CD4-positive, alpha-beta T cell (primary cell): ENCODE measurements at regions not wholly inside any gene's neighbourhood (a gene's known extent, or its start where the extent isn't known, plus 50 kb on each side); places are given as distances from the start of the nearest gene placed in this dataset.

Source experiments
- ATAC-seq: fragments of 200-7000 bp; cut with Tn5 transposase; one replicate; pipeline ENCODE4 v1.10.0; 2022; ENCODE audit warnings: mild to moderate bottlenecking; ENCODE audit not compliant: poor library complexity
- CTCF ChIA-PET: fragments of 350-600 bp; sonication (Branson Sonifier 250); formaldehyde crosslinking; loops from one replicate; lab custom pipeline; 2021; ENCODE audit warnings: antibody characterized with exemption, inconsistent platforms; lab: Charles Lee
- POLR2A ChIA-PET: fragments of 350-600 bp; sonication (Branson Sonifier 250); formaldehyde crosslinking; loops from one replicate; lab custom pipeline; 2021; ENCODE audit warnings: antibody characterized with exemption, inconsistent platforms; lab: Charles Lee
- DNase-seq, 14 experiments: peaks; one replicate each; pipeline ENCODE4 v3.0.0-alpha.2; 2013 to 2020; ENCODE audit warnings: mixed read lengths in 2 of 14
- H3K27ac ChIP-seq, 2 donors: one replicate each; pipeline versions ENCODE4 v1.5.1 to v1.7.0; 2013; ENCODE audit warnings: low read length in 2 of 2, low read depth in 1 of 2, mild to moderate bottlenecking in 1 of 2
- H3K27me3 ChIP-seq, 2 experiments: 1 replicate in 1 of 2; 2 replicates in 1 of 2; pipeline versions ENCODE4 v1.6.1 to v1.7.0; 2013; ENCODE audit warnings: low read length in 2 of 2, control low read depth in 1 of 2, mild to moderate bottlenecking in 1 of 2, moderate library complexity in 1 of 2; ENCODE audit not compliant: insufficient read depth in 2 of 2, control insufficient read depth in 1 of 2
- H3K36me3 ChIP-seq: one replicate; pipeline ENCODE4 v1.6.1; 2013; ENCODE audit warnings: low read length, control low read depth; ENCODE audit not compliant: insufficient read depth
- H3K4me1 ChIP-seq: one replicate; pipeline ENCODE4 v1.6.1; 2013; ENCODE audit warnings: low read length, control low read depth; ENCODE audit not compliant: insufficient read depth
- H3K4me3 ChIP-seq: one replicate; pipeline ENCODE4 v1.5.1; 2013; ENCODE audit warnings: mild to moderate bottlenecking, low read length, moderate library complexity
- H3K9me3 ChIP-seq, 2 experiments: 1 replicate in 1 of 2; 2 replicates in 1 of 2; pipeline versions ENCODE4 v1.6.1 to v1.7.0; 2013; ENCODE audit warnings: low read length in 2 of 2, mild to moderate bottlenecking in 2 of 2, control low read depth in 1 of 2, moderate library complexity in 1 of 2; ENCODE audit not compliant: control insufficient read depth in 1 of 2, insufficient read depth in 1 of 2
- H3K27ac Mint-ChIP-seq: one replicate; pipeline ENCODE4 v1.8.0; 2020; ENCODE audit warnings: mixed read lengths
- H3K27me3 Mint-ChIP-seq: one replicate; pipeline ENCODE4 v1.8.0; 2021; ENCODE audit warnings: mixed read lengths
- H3K36me3 Mint-ChIP-seq: one replicate; pipeline ENCODE4 v1.8.0; 2021; ENCODE audit warnings: low read depth, mixed read lengths
- H3K4me1 Mint-ChIP-seq: one replicate; pipeline ENCODE4 v1.8.0; 2021; ENCODE audit warnings: low read depth, mixed read lengths
- H3K4me3 Mint-ChIP-seq: one replicate; pipeline ENCODE4 v1.8.0; 2020; ENCODE audit warnings: mild to moderate bottlenecking, mixed read lengths
- H3K9me3 Mint-ChIP-seq: one replicate; pipeline ENCODE4 v1.8.0; 2020; ENCODE audit warnings: mixed read lengths
- intact Hi-C, 2 experiments: fragments of 100-400 bp; cut with DNase I in 1 of 2; cut with micrococcal nuclease in 1 of 2; formaldehyde crosslinking; loops; one replicate each; pipeline versions ENCODE4 v1.15.1 to v1.9.0; 2023 to 2025; cut with DNase I, micrococcal nuclease
- TF ChIP-seq, protein P1 (sequence below): fragments of 200-600 bp; IDR thresholded peaks from one replicate; pipeline ENCODE4 v1.8.0; 2022; ENCODE audit warnings: antibody characterized with exemption, mild to moderate bottlenecking

DNA sequence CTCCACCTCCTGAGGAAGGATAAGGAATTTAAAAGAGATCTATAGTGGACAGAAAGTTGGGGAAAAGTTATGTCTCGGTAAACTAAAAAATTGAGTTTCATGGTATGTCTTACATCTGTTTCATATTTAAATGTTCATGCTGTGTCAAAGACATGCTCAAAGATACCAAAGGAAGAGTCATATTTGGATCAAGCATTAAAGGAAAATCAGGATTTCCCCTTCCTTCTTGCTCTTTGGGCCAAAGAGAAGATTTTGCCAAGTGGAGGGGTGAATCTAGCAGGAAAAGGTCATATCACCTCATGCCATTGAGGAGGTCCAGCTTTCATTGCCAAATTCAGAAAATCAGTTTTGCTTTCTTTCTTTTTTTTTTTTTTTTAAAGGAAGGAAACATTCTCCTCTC, 192.4 kb downstream of the OGFRL1 start:
- POLR2A ChIA-PET, result no interaction called here
- no peak overlapping the region for H3K4me3 ChIP-seq
- H3K27ac ChIP-seq, result no peak overlapping the region
- H3K36me3 ChIP-seq, result no peaks in the 10 kb centered on the region
- H3K9me3 Mint-ChIP-seq, result no peaks in the 10 kb centered on the region
- H3K4me3 Mint-ChIP-seq, result no peak overlapping the region
- no peaks in the 10 kb centered on the region for H3K27me3 Mint-ChIP-seq
- H3K4me1 Mint-ChIP-seq, result no peaks in the 10 kb centered on the region
- H3K27ac Mint-ChIP-seq, result no peak overlapping the region
- DNase-seq (no peak), ATAC-seq (no peak)
- H3K9me3 ChIP-seq, result no peaks in the 10 kb centered on the region
- H3K4me1 ChIP-seq, result no peaks in the 10 kb centered on the region
- CTCF ChIA-PET, result no interaction called here
- intact Hi-C loops, result no loop called here
- H3K27me3 ChIP-seq, result no peaks in the 10 kb centered on the region
- TF ChIP-seq, protein P1, sequence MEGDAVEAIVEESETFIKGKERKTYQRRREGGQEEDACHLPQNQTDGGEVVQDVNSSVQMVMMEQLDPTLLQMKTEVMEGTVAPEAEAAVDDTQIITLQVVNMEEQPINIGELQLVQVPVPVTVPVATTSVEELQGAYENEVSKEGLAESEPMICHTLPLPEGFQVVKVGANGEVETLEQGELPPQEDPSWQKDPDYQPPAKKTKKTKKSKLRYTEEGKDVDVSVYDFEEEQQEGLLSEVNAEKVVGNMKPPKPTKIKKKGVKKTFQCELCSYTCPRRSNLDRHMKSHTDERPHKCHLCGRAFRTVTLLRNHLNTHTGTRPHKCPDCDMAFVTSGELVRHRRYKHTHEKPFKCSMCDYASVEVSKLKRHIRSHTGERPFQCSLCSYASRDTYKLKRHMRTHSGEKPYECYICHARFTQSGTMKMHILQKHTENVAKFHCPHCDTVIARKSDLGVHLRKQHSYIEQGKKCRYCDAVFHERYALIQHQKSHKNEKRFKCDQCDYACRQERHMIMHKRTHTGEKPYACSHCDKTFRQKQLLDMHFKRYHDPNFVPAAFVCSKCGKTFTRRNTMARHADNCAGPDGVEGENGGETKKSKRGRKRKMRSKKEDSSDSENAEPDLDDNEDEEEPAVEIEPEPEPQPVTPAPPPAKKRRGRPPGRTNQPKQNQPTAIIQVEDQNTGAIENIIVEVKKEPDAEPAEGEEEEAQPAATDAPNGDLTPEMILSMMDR, result no peak
- no peaks in the 10 kb centered on the region for H3K36me3 Mint-ChIP-seq

DNA sequence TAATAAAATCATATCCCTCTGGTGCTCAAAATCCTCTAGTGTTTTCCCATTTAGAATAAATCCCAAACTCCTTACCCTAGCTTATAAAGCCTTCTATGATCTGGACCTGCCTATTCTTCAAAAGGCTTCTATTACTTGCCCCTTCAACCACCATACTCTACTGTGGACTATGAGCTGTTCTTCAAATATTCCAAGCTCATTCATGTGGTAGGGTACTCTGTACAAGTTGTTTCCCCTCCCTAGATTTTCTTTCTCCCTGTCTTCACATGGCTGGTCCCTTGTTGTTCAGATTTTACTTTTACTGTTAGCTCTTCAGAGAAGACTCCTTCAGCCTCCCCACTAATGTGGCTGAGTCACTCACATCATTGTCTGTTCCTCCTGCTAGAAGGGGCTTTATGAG, 193.2 kb downstream of the OGFRL1 start:
- H3K4me3 Mint-ChIP-seq, result no peak overlapping the region
- no peaks in the 10 kb centered on the region for H3K9me3 Mint-ChIP-seq
- no peak overlapping the region for H3K27ac Mint-ChIP-seq
- no peaks in the 10 kb centered on the region for H3K4me1 ChIP-seq
- DNase-seq, result no peak
- no peaks in the 10 kb centered on the region for H3K4me1 Mint-ChIP-seq
- no peak overlapping the region for H3K4me3 ChIP-seq
- H3K27ac ChIP-seq, result no peak overlapping the region
- TF ChIP-seq, protein P1, result no peak
- no peaks in the 10 kb centered on the region for H3K36me3 ChIP-seq
- no peaks in the 10 kb centered on the region for H3K36me3 Mint-ChIP-seq
- no peaks in the 10 kb centered on the region for H3K27me3 Mint-ChIP-seq
- POLR2A ChIA-PET, result no interaction called here
- H3K9me3 ChIP-seq, result no peaks in the 10 kb centered on the region
- no peak for ATAC-seq
- H3K27me3 ChIP-seq, result no peaks in the 10 kb centered on the region
- CTCF ChIA-PET, result no interaction called here
- intact Hi-C loops, result no loop called here

DNA sequence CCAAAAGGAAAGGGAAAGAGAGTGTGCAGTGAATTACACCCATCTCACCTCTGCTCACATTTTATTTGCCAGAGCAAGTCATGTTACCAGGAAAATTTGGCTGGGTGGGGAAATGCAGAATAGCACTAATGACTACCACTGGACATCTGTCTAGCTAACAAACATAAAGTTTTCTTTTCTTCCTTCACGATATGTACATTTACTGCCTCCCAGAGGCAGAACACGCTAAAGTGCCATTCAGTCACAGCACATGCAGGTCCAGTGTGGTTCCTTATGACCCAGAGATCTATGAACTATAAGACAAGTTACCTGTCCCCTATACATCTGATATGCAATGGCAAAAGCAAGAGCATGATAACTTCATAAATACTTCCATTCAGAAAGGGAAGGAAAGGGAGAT, 194.1 kb downstream of the OGFRL1 start:
- POLR2A ChIA-PET, result no interaction called here
- ATAC-seq (no peak), DNase-seq (no peak)
- H3K36me3 Mint-ChIP-seq, result no peaks in the 10 kb centered on the region
- CTCF ChIA-PET, result no interaction called here
- intact Hi-C loops, result no loop called here
- Histone ChIP-seq H3K9me3 (no peaks in the 10 kb centered on the region), H3K27me3 (no peaks in the 10 kb centered on the region), H3K36me3 (no peaks in the 10 kb centered on the region), H3K4me1 (no peaks in the 10 kb centered on the region), H3K4me3 (no peak overlapping the region), H3K27ac (no peak overlapping the region)
- no peak overlapping the region for H3K27ac Mint-ChIP-seq
- TF ChIP-seq, protein P1, result no peak
- no peak overlapping the region for H3K4me3 Mint-ChIP-seq
- H3K4me1 Mint-ChIP-seq, result no peaks in the 10 kb centered on the region
- no peaks in the 10 kb centered on the region for H3K27me3 Mint-ChIP-seq
- H3K9me3 Mint-ChIP-seq, result no peaks in the 10 kb centered on the region
